CD4-positive, alpha-beta T cell treated with Interferon gamma for 1 hour (primary cell): ENCODE measurements at regions not wholly inside any gene's neighbourhood (a gene's known extent, or its start where the extent isn't known, plus 50 kb on each side); places are given as distances from the start of the nearest gene placed in this dataset.
"Not testable (repeated sequence)": the region's sequence is repeated elsewhere in the genome, so short reads cannot be mapped to it uniquely, and the experiment has no call there.

Experiments
- DNase-seq: peaks from one replicate; pipeline ENCODE4 v3.0.0-alpha.2; 2020

GRCh38 chr13:58385336-58385735, 753.8 kb downstream of the PCDH17 start:
- DNase-seq = not testable (repeated sequence)

DNA sequence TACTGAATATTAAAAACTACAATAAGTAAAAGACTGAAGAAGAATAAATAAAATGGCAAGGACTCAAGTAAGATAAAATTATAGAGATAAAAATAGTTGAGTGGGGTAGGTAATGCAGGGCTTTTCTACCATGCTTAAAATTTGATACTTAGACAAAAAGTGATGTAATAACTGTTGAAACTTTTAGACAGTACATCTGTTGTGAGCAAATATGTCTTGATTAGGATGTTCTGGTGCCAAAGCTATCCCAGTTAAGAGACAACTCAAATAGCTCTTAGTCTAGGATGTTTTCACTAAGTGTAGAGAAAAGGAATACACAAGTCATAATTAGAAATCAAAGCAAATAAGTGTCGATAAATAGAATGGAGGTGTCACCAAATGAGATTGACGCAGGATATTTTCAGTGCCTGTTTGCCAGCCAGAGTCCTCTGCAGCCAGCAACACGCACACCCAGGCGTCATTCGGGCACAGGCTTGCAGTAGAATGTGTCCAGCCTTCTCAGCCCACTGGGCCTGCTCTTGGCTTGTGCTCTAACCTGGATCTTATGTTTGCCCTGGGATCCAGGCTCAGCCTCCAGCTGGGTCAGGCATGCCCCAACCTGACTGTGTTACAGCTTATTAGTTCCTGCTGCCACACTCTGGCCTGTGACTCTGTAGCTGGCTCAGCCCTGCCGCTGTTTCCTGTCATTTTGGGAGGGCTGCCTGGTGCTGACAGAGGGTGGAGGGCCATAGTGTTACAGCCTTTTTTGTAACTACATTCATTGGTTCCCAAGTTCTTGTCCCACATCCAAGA, 766.2 kb downstream of the PCDH17 start:
- no peak for DNase-seq

DNA sequence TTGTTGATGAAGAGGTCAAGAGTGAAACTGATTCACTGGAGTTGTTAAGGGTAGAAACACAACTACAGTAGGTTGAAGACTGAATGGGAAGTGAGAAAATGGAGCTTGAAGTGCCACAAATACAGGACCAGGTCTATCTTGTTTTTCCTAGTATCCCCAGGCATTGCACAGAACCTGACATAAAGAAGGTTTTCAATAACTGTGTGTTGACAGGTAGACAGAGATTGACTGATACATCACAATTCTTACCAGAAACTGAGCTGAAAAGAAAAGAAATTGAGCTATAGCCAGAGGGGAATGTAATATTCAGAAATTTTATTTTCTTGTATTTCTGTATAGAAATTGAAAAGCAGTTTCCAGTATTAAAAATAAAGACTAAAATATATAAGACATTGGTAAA, 767.7 kb downstream of the PCDH17 start:
- DNase-seq = no peak

GRCh38 chr13:58406545-58406944, 775.0 kb downstream of the PCDH17 start:
- DNase-seq = no peak

DNA sequence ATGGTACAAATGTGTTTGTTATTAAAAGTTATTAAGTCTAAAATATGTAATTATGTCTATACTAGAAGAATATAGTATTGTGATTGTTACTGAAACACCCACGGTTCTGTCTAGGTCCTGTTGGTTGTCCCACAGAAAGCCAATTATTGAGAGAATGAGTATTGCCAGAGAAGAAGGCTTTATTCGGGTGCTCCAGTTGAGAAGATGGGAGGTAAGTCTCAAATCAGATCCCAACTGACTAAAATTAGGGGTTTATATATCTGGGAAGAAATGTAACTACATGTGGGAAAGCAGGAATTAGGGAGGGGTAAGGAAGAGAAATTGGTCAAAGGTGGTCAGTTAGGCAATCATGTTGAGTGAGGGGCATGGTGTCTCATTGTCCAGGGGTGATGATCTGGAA, 798.4 kb downstream of the PCDH17 start:
- no peak for DNase-seq

DNA sequence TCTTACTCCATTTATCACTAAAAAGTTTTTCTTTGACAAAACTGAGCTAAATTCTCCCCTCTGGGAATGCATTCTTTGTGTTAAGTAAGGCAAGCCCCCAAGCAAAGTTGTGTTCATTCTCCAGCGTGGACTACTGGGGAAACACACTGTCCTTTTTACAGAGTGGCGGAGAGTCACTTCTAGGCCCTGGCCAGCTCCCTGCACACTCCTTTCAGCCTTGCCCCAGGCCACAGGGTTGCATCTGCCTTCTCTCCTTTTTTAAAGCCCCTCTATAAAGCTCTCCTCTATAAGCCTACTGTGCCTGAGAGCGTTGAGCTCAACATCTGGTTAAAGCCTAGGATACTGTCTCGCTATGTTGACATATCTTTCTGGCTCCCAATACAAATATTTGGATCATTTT, 803.4 kb downstream of the PCDH17 start:
- no peak for DNase-seq

GRCh38 chr13:58437427-58437826, 805.9 kb downstream of the PCDH17 start:
- no peak for DNase-seq

- DNase-seq = no peak
These were observed 815.4 kb downstream of the PCDH17 start for GRCh38 chr13:58446979-58447378.

GRCh38 chr13:58452123-58452623, 820.6 kb downstream of the PCDH17 start:
- no peak for DNase-seq

GRCh38 chr13:58455094-58455493, 823.5 kb downstream of the PCDH17 start:
- no peak for DNase-seq

- DNase-seq = no peak
These were observed 829.7 kb downstream of the PCDH17 start for GRCh38 chr13:58461217-58461616.

DNA sequence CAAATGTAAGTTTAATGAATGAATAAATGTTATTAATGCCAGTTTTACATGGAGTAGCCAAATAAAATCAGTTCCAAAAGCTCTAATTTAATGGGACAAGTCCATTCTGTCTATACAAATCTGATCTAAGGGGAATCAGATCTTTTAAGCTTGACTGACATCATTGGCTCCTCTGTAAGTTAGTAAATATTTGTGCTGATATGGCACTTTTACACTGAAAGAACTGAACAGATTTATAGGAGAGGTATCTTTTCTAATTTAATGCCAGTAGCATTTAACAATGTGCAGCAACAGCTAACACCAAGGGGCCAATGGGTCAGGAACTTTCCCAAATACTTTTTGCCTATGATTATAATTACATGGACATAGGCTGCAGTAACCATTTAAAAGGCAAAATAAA, 832.3 kb downstream of the PCDH17 start:
- DNase-seq = no peak

DNA sequence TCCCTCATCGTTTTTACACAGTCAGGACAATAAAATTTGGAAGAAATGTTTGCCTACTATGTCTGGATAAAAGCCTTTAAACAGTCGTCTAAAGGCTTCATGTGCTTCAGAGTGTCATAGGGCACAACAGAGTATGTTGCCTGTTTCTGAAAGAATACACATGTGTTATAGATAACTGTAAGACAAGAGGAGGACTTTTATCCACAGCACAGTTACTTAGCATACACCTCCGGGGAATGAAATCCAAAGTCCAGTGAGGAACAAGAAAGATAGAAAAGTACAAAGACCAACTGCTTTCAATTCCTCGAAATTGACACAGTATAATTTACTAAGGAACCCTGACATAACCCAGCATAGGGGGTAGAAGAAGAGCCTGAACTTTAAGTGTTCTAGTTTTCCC, 835.6 kb downstream of the PCDH17 start:
- no peak for DNase-seq

DNA sequence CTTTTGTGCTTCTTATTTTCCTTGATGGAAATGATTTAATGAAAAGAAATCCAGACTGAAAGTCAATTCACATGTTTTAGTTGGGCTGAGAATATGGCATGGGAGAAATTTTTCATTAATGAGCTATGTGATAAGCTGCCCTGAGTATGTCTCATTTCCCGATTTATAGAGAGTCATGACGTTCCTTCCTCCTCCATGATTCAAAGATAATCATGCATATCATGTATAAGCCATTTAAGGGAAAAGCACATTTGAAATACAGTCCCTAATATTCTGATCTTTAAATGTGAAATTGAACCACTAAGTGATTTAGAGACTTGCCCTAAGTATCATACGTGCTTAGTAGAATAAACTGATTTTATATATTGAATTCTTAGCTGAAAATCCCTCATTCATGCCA, 840.9 kb downstream of the PCDH17 start:
- no peak for DNase-seq

- no peak for DNase-seq
These were observed 843.0 kb downstream of the PCDH17 start for GRCh38 chr13:58474581-58474980.

GRCh38 chr13:58476206-58476918, 844.8 kb downstream of the PCDH17 start:
- DNase-seq = no peak

DNA sequence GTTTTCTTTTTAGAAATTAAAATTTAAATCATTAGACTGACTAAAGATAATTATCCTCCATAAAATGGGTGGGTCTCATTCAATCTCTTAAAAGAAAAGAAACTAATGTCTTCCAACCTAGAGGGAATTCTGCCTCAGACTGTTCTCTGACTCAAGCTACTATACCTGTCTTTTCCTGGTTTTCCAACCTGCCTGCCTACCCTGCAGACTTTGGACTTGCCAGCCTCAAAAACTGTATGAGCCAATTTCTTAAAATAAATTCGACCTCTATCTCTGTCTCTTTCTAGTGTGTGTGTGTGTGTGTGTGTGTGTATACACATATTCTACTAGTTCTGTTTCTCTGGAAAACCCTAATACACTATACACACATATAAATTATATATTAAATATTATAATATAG, 847.3 kb downstream of the PCDH17 start:
- DNase-seq = no peak

DNA sequence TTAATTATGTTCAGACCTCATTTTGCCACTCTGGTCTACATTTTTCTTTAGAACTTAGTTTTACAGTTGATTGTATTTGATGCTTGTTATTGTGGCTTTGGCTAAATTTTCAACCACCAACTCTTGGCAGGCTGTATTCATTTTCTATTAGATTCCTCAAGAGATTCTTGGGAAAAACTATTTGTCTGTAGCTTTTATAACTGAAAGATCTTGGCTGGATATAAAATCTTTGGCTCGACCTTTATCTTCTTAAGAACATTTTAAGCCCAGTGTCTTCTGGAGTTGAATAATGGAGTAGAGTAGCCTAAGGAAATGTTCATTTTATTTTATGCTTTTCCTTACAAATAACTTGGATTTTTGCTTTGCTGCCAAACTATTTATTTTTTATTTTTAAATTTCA, 848.5 kb downstream of the PCDH17 start:
- DNase-seq = no peak

- no peak for DNase-seq
These were observed 856.7 kb downstream of the PCDH17 start for GRCh38 chr13:58488251-58488650.

GRCh38 chr13:58495668-58496067, 864.1 kb downstream of the PCDH17 start:
- DNase-seq = no peak

GRCh38 chr13:58500938-58501337, 869.4 kb downstream of the PCDH17 start:
- no peak for DNase-seq

- not testable (repeated sequence) for DNase-seq
These were observed 872.7 kb downstream of the PCDH17 start for GRCh38 chr13:58504202-58504700.

- DNase-seq = not testable (repeated sequence)
These were observed 873.8 kb downstream of the PCDH17 start for GRCh38 chr13:58505262-58505920.

GRCh38 chr13:58528351-58528750, 896.8 kb downstream of the PCDH17 start:
- no peak for DNase-seq
